ENCODE measurements at regions not wholly inside any gene's neighbourhood (a gene's known extent, or its start where the extent isn't known, plus 50 kb on each side); places are given as distances from the start of the nearest gene placed in this dataset.
"Not testable (repeated sequence)": the region's sequence is repeated elsewhere in the genome, so short reads cannot be mapped to it uniquely, and the experiment has no call there.

- no peak for DNase-seq (ENCODE audit: low read depth)
Observed at GRCh38 chr5:164115420-164115819, 610.0 kb downstream of the MAT2B start.

GRCh38 chr5:164119806-164120447, 614.5 kb downstream of the MAT2B start:
- peak; percentile 61 for DNase-seq (ENCODE audit: low read depth)

GRCh38 chr5:164127527-164127926, 622.1 kb downstream of the MAT2B start:
- no peak for DNase-seq (ENCODE audit: low read depth)

- DNase-seq (ENCODE audit: low read depth), result no peak
Observed at GRCh38 chr5:164132358-164132757, 626.9 kb downstream of the MAT2B start.

GRCh38 chr5:164137095-164137494, 631.7 kb downstream of the MAT2B start:
- DNase-seq (ENCODE audit: low read depth), result no peak

- no peak for DNase-seq (ENCODE audit: low read depth)
Observed at GRCh38 chr5:164139423-164139822, 634.0 kb downstream of the MAT2B start.

- no peak for DNase-seq (ENCODE audit: low read depth)
Observed at GRCh38 chr5:164145458-164145857, 640.0 kb downstream of the MAT2B start.

- no peak for DNase-seq (ENCODE audit: low read depth)
Observed at GRCh38 chr5:164146223-164146622, 640.8 kb downstream of the MAT2B start.

GRCh38 chr5:164148292-164148691, 642.9 kb downstream of the MAT2B start:
- no peak for DNase-seq (ENCODE audit: low read depth)

GRCh38 chr5:164152539-164152938, 647.1 kb downstream of the MAT2B start:
- not testable (repeated sequence) for DNase-seq (ENCODE audit: low read depth)

- peak; percentile 1 for DNase-seq (ENCODE audit: low read depth)
Observed at GRCh38 chr5:164153469-164154172, 648.2 kb downstream of the MAT2B start.

- no peak for DNase-seq (ENCODE audit: low read depth)
Observed at GRCh38 chr5:164170814-164171213, 665.4 kb downstream of the MAT2B start.

- peak; percentile 72 for DNase-seq (ENCODE audit: low read depth)
Observed at GRCh38 chr5:164175083-164175482, 669.7 kb downstream of the MAT2B start.

GRCh38 chr5:164179406-164179805, 674.0 kb downstream of the MAT2B start:
- DNase-seq (ENCODE audit: low read depth), result no peak

GRCh38 chr5:164181604-164182003, 676.2 kb downstream of the MAT2B start:
- DNase-seq (ENCODE audit: low read depth), result no peak

GRCh38 chr5:164184158-164184557, 678.7 kb downstream of the MAT2B start:
- no peak for DNase-seq (ENCODE audit: low read depth)

GRCh38 chr5:164185000-164185399, 679.6 kb downstream of the MAT2B start:
- no peak for DNase-seq (ENCODE audit: low read depth)

- DNase-seq (ENCODE audit: low read depth), result no peak
Observed at GRCh38 chr5:164186550-164186949, 681.1 kb downstream of the MAT2B start.

GRCh38 chr5:164187785-164188184, 682.4 kb downstream of the MAT2B start:
- DNase-seq (ENCODE audit: low read depth), result no peak

- DNase-seq (ENCODE audit: low read depth), result no peak
Observed at GRCh38 chr5:164188733-164189148, 683.3 kb downstream of the MAT2B start.

- DNase-seq (ENCODE audit: low read depth), result peak; percentile 69
Observed at GRCh38 chr5:164191240-164191639, 685.8 kb downstream of the MAT2B start.

- DNase-seq (ENCODE audit: low read depth), result peak; percentile 80
Observed at GRCh38 chr5:164202338-164202737, 696.9 kb downstream of the MAT2B start.

- DNase-seq (ENCODE audit: low read depth), result peak; percentile 67
Observed at GRCh38 chr5:164203581-164204225, 698.3 kb downstream of the MAT2B start.
